Neural cell (in vitro differentiated cells): ENCODE measurements at regions not wholly inside any gene's neighbourhood (a gene's known extent, or its start where the extent isn't known, plus 50 kb on each side); places are given as distances from the start of the nearest gene placed in this dataset.

ENCODE experiments used
- H2AFZ ChIP-seq: fragments of 200-600, 300-800 bp; sonication (generic), shearing (Covaris generic); 2 replicates; pipeline ENCODE4 v1.6.0; 2014; ENCODE audit warnings: low read depth, mild to moderate bottlenecking, antibody characterized with exemption, low read length, moderate library complexity
- H3F3A ChIP-seq: fragments of 200-600 bp; shearing (Covaris generic); 2 replicates; pipeline ENCODE4 v1.6.1; 2016; ENCODE audit warnings: mild to moderate bottlenecking, moderate library complexity, mixed read lengths, antibody characterized with exemption, low read length; ENCODE audit not compliant: insufficient read depth, poor library complexity, severe bottlenecking
- H3K27ac ChIP-seq: fragments of 200-600, 300-800 bp; sonication (generic), shearing (Covaris generic); 2 replicates; pipeline ENCODE4 v1.5.1; 2014; ENCODE audit warnings: mild to moderate bottlenecking, low read length, moderate library complexity
- H3K27me3 ChIP-seq: fragments of 300-800, 200-600 bp; sonication (generic), shearing (Covaris generic); 2 replicates; pipeline ENCODE4 v1.6.0; 2014; ENCODE audit warnings: mild to moderate bottlenecking, low read depth, low read length, moderate library complexity; ENCODE audit not compliant: insufficient read depth
- H3K36me3 ChIP-seq: fragments of 300-800, 200-600 bp; sonication (generic), shearing (Covaris generic); 2 replicates; pipeline ENCODE4 v1.5.1; 2014; ENCODE audit warnings: mild to moderate bottlenecking, antibody characterized with exemption, low read length, moderate library complexity; ENCODE audit not compliant: insufficient read depth
- H3K4me2 ChIP-seq: fragments of 300-800, 200-600 bp; sonication (generic), shearing (Covaris generic); 2 replicates; pipeline ENCODE4 v1.6.0; 2014; ENCODE audit warnings: mild to moderate bottlenecking, low read length
- H3K4me3 ChIP-seq: fragments of 300-800, 200-600 bp; sonication (generic), shearing (Covaris generic); 2 replicates; pipeline ENCODE4 v1.5.1; 2014; ENCODE audit warnings: mild to moderate bottlenecking, low read length, moderate library complexity
- H3K79me2 ChIP-seq: fragments of 200-600 bp; shearing (Covaris generic); replicated peaks from 2 replicates; pipeline ENCODE4 v1.6.0; 2014; ENCODE audit warnings: mild to moderate bottlenecking, low read length, moderate library complexity; ENCODE audit not compliant: insufficient read depth
- H3K9ac ChIP-seq: fragments of 300-800, 200-600 bp; sonication (generic), shearing (Covaris generic); 2 replicates; pipeline ENCODE4 v1.6.1; 2016; ENCODE audit warnings: mild to moderate bottlenecking, low read length, mixed read lengths
- H3K9me2 ChIP-seq: fragments of 200-600 bp; shearing (Covaris generic); 2 replicates; pipeline ENCODE4 v1.6.1; 2016; ENCODE audit warnings: mild to moderate bottlenecking, low read length, mixed read lengths; ENCODE audit not compliant: insufficient read depth
- H3K9me3 ChIP-seq: fragments of 200-600, 300-800 bp; sonication (generic), shearing (Covaris generic); 2 replicates; pipeline ENCODE4 v1.6.1; 2016; ENCODE audit warnings: mild to moderate bottlenecking, mixed run types, low read length, moderate library complexity, mixed read lengths
- H4K20me1 ChIP-seq: fragments of 200-600 bp; shearing (Covaris generic); 2 replicates; pipeline ENCODE4 v1.6.1; 2016; ENCODE audit warnings: mild to moderate bottlenecking, mixed run types; ENCODE audit not compliant: insufficient read depth
- CTCF ChIP-seq: fragments of 450-650 bp; IDR thresholded peaks from 2 replicates; pipeline ENCODE4 v1.5.1; 2014; ENCODE audit warnings: antibody characterized with exemption, mild to moderate bottlenecking, moderate library complexity; ENCODE audit not compliant: poor library complexity, severe bottlenecking
- EP300 ChIP-seq: fragments of 450-650 bp; conservative IDR thresholded peaks from 2 replicates; pipeline ENCODE4 v1.6.1; 2014; ENCODE audit warnings: antibody characterized with exemption, mild to moderate bottlenecking, moderate library complexity; ENCODE audit not compliant: poor library complexity, severe bottlenecking
- EZH2 ChIP-seq: fragments of 200-600, 300-800 bp; shearing (Covaris generic), sonication (generic); IDR thresholded peaks from 2 replicates; pipeline ENCODE4 v1.6.1; 2014; ENCODE audit warnings: antibody characterized with exemption, low read length, borderline replicate concordance, mild to moderate bottlenecking; ENCODE audit not compliant: insufficient read depth, poor library complexity, severe bottlenecking
- MXI1 ChIP-seq: fragments of 450-650 bp; conservative IDR thresholded peaks from 2 replicates; pipeline ENCODE4 v1.6.1; 2014; ENCODE audit warnings: antibody characterized with exemption, mild to moderate bottlenecking; ENCODE audit not compliant: poor library complexity, severe bottlenecking
- RAD21 ChIP-seq: fragments of 450-650 bp; conservative IDR thresholded peaks from 2 replicates; pipeline ENCODE4 v1.6.1; 2014; ENCODE audit warnings: antibody characterized with exemption, mild to moderate bottlenecking, moderate library complexity
- SMC3 ChIP-seq: fragments of 450-650 bp; conservative IDR thresholded peaks from 2 replicates; pipeline ENCODE4 v1.6.1; 2014; ENCODE audit warnings: antibody characterized with exemption, mild to moderate bottlenecking, moderate library complexity; ENCODE audit not compliant: poor library complexity
- TF ChIP-seq, protein P1 (sequence below): IDR thresholded peaks from 2 replicates; pipeline ENCODE4 v1.6.1; 2012; ENCODE audit warnings: borderline replicate concordance

DNA sequence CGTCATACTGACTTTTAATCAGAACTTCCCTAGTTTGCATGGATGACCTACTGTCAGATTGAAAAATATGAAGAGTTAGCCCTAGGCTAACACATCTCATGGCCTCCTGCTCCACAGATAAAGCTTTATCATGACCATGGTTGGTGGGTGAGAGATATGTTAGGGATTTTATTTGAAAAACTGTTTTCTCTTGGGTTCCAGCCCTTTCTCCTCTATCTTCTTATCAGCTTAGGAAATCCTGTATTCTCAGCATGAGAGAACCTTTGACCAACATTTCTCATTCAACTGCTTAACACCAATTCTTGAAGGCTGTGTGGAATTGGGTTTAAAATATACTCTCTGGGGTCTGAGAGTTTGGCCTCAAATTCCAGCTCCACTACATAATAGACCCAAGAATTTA lies 1407.0 kb upstream of the CELF4 start:
- Histone ChIP-seq H3K27ac (no peak overlapping the region), H3K9me3 (no peaks in the 10 kb centered on the region), H3K4me3 (no peak overlapping the region), H3K4me2 (no peak overlapping the region), H3F3A (no peaks in the 10 kb centered on the region), H3K9me2 (no peaks in the 10 kb centered on the region), H4K20me1 (no peaks in the 10 kb centered on the region), H3K27me3 (no peaks in the 10 kb centered on the region), H3K9ac (no peak overlapping the region), H2AFZ (no peak overlapping the region), H3K36me3 (no peaks in the 10 kb centered on the region), H3K79me2 (no peaks in the 10 kb centered on the region)
- TF ChIP-seq, protein P1, sequence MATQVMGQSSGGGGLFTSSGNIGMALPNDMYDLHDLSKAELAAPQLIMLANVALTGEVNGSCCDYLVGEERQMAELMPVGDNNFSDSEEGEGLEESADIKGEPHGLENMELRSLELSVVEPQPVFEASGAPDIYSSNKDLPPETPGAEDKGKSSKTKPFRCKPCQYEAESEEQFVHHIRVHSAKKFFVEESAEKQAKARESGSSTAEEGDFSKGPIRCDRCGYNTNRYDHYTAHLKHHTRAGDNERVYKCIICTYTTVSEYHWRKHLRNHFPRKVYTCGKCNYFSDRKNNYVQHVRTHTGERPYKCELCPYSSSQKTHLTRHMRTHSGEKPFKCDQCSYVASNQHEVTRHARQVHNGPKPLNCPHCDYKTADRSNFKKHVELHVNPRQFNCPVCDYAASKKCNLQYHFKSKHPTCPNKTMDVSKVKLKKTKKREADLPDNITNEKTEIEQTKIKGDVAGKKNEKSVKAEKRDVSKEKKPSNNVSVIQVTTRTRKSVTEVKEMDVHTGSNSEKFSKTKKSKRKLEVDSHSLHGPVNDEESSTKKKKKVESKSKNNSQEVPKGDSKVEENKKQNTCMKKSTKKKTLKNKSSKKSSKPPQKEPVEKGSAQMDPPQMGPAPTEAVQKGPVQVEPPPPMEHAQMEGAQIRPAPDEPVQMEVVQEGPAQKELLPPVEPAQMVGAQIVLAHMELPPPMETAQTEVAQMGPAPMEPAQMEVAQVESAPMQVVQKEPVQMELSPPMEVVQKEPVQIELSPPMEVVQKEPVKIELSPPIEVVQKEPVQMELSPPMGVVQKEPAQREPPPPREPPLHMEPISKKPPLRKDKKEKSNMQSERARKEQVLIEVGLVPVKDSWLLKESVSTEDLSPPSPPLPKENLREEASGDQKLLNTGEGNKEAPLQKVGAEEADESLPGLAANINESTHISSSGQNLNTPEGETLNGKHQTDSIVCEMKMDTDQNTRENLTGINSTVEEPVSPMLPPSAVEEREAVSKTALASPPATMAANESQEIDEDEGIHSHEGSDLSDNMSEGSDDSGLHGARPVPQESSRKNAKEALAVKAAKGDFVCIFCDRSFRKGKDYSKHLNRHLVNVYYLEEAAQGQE: no peak
- TF ChIP-seq MXI1 (no peak), EZH2 (no peak), EP300 (no peak), RAD21 (no peak)

DNA sequence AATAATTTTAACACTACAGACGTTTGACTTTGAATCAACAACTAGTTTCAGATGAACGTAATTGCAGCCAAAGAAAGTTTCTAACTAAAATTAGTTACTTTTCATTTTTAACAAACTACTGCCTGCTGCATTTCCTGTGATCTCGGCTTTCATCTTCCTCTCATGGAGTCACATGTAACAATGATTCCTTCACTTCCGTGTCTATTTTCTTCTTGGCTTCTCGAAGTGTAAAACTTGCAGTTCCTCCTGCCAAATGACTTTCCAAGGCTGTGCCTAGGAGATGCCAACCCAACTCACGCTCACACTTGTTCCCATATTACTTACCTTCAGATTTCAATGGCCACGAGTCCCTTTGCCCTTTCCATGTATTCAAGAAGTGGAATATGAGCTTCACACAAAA lies 1406.3 kb upstream of the CELF4 start:
- Histone ChIP-seq H3K9ac (no peak overlapping the region), H3K9me2 (no peaks in the 10 kb centered on the region), H3F3A (no peaks in the 10 kb centered on the region), H3K9me3 (no peaks in the 10 kb centered on the region), H3K27me3 (no peaks in the 10 kb centered on the region), H3K4me3 (no peak overlapping the region), H3K27ac (no peak overlapping the region), H3K79me2 (no peaks in the 10 kb centered on the region), H2AFZ (no peak overlapping the region), H3K4me2 (no peak overlapping the region), H3K36me3 (no peaks in the 10 kb centered on the region), H4K20me1 (no peaks in the 10 kb centered on the region)
- no peak for TF ChIP-seq CTCF
- TF ChIP-seq EP300: no peak
- no peak for TF ChIP-seq SMC3

- H2AFZ ChIP-seq: no peak overlapping the region
- H3K9me3 ChIP-seq: no peaks in the 10 kb centered on the region
- H3K9me2 ChIP-seq: no peaks in the 10 kb centered on the region
- TF ChIP-seq MXI1: no peak
- H3K36me3 ChIP-seq: no peaks in the 10 kb centered on the region
- no peak overlapping the region for H3K4me2 ChIP-seq
- H4K20me1 ChIP-seq: no peaks in the 10 kb centered on the region
- H3K27me3 ChIP-seq: no peaks in the 10 kb centered on the region
- no peaks in the 10 kb centered on the region for H3F3A ChIP-seq
- no peak overlapping the region for H3K4me3 ChIP-seq
- H3K79me2 ChIP-seq: no peaks in the 10 kb centered on the region
- no peak overlapping the region for H3K9ac ChIP-seq
- H3K27ac ChIP-seq: no peak overlapping the region
Measured at GRCh38 chr18:38966841-38967240, 1401.2 kb upstream of the CELF4 start.
